ENCODE measurements at regions not wholly inside any gene's neighbourhood (a gene's known extent, or its start where the extent isn't known, plus 50 kb on each side); places are given as distances from the start of the nearest gene placed in this dataset.

DNA sequence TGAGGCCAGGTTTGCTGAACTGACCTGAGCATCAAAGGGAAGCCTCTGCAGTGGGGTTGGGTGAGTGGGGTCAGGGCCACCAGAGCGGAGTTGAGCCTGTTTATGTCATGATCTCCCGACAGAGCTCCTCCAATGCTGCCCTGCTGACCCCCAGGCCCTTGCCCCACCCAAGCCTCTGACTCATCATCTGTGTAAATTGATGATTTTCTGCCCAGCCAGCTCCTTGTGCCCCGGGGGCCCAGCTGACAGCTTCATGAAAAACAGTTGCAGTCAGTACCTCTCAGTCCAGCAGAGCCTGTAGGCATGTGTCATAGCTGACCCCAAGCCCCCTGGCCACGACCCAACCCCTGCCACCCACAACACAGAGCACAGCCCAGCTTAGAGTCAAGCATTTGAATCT is 134.9 kb downstream of the CCT6B start:
- Histone ChIP-seq H3K27ac (ENCODE audit: low read depth, low read length) (no peak overlapping the region), H3K27me3 (ENCODE audit: control insufficient read depth, insufficient read depth, low read length) (peaks cover 7% of the 10 kb centered on the region; the same call in 1 of the 2 replicates), H3K4me1 (ENCODE audit: control insufficient read depth, insufficient read depth, low read length) (peaks cover 13% of the 10 kb centered on the region), H3K36me3 (ENCODE audit: control insufficient read depth, insufficient read depth, low read length) (no peaks in the 10 kb centered on the region), H3K9me3 (ENCODE audit: control insufficient read depth, insufficient read depth, low read depth, low read length) (no peaks in the 10 kb centered on the region), H3K9ac (ENCODE audit: low read length) (no peak overlapping the region), H3K4me3 (ENCODE audit: low read depth, low read length) (no peak overlapping the region)

DNA sequence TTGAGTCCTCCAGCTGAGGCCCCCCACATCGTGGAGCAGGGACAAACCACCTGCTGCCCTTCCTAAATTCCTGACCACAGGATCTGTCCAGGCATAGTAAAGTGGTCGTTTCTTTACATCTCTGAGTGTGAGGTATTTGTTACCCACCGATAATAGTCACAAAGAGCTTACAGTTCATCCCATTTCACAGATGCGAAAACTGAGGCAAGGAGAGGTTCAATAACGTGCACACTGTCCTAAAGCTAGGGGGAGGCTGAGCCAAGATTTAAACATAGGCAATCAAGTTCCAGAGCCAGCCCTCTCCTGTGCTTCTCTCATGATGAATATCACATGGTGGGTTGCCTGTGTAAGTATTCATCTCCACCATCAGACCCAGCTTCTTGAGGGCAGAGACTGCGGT is 135.4 kb downstream of the CCT6B start:
- Histone ChIP-seq H3K4me3 (ENCODE audit: low read depth, low read length) (no peak overlapping the region), H3K27me3 (ENCODE audit: control insufficient read depth, insufficient read depth, low read length) (peaks cover 9% of the 10 kb centered on the region; the same call in 1 of the 2 replicates), H3K4me1 (ENCODE audit: control insufficient read depth, insufficient read depth, low read length) (peaks cover 18% of the 10 kb centered on the region), H3K9me3 (ENCODE audit: control insufficient read depth, insufficient read depth, low read depth, low read length) (no peaks in the 10 kb centered on the region), H3K9ac (ENCODE audit: low read length) (no peak overlapping the region), H3K36me3 (ENCODE audit: control insufficient read depth, insufficient read depth, low read length) (no peaks in the 10 kb centered on the region), H3K27ac (ENCODE audit: low read depth, low read length) (no peak overlapping the region)

DNA sequence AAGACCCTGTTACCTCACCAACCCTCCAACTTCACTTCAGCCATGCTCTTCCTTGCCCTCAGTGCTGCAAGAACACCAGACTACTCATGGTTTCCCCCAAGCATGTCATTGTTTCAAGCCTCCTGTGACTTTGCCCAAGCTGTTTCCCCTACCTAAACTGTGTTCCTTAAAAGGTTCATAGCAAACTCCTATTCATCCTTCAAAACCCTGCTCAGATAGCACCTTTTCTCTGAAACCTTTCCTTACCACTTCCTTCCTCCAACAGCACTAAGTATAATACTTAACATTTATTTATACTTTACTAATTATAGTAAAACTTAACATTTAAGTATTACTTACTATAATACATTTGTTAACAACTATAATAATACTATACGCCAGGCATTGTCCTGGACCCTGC is 136.2 kb downstream of the CCT6B start:
- Histone ChIP-seq H3K9ac (ENCODE audit: low read length) (no peak overlapping the region), H3K9me3 (ENCODE audit: control insufficient read depth, insufficient read depth, low read depth, low read length) (no peaks in the 10 kb centered on the region), H3K4me1 (ENCODE audit: control insufficient read depth, insufficient read depth, low read length) (peaks cover 26% of the 10 kb centered on the region), H3K36me3 (ENCODE audit: control insufficient read depth, insufficient read depth, low read length) (no peaks in the 10 kb centered on the region), H3K27me3 (ENCODE audit: control insufficient read depth, insufficient read depth, low read length) (peaks cover 13% of the 10 kb centered on the region; the same call in 1 of the 2 replicates), H3K27ac (ENCODE audit: low read depth, low read length) (no peak overlapping the region), H3K4me3 (ENCODE audit: low read depth, low read length) (no peak overlapping the region)

GRCh38 chr17:34823023-34823422 is 138.2 kb downstream of the CCT6B start:
- H3K27ac ChIP-seq (ENCODE audit: low read depth, low read length), result no peak overlapping the region
- peaks cover 15% of the 10 kb centered on the region; the same call in 1 of the 2 replicates for H3K27me3 ChIP-seq (ENCODE audit: control insufficient read depth, insufficient read depth, low read length)
- no peaks in the 10 kb centered on the region for H3K36me3 ChIP-seq (ENCODE audit: control insufficient read depth, insufficient read depth, low read length)
- no peaks in the 10 kb centered on the region for H3K9me3 ChIP-seq (ENCODE audit: control insufficient read depth, insufficient read depth, low read depth, low read length)
- peaks cover 31% of the 10 kb centered on the region for H3K4me1 ChIP-seq (ENCODE audit: control insufficient read depth, insufficient read depth, low read length)
- H3K4me3 ChIP-seq (ENCODE audit: low read depth, low read length), result no peak overlapping the region
- H3K9ac ChIP-seq (ENCODE audit: low read length), result no peak overlapping the region

GRCh38 chr17:34822007-34822739 is 139.1 kb downstream of the CCT6B start:
- Histone ChIP-seq H3K9ac (ENCODE audit: low read length) (no peak overlapping the region), H3K36me3 (ENCODE audit: control insufficient read depth, insufficient read depth, low read length) (no peaks in the 10 kb centered on the region), H3K9me3 (ENCODE audit: control insufficient read depth, insufficient read depth, low read depth, low read length) (no peaks in the 10 kb centered on the region), H3K27me3 (ENCODE audit: control insufficient read depth, insufficient read depth, low read length) (peaks cover 15% of the 10 kb centered on the region; the same call in 1 of the 2 replicates), H3K27ac (ENCODE audit: low read depth, low read length) (no peak overlapping the region), H3K4me3 (ENCODE audit: low read depth, low read length) (no peak overlapping the region), H3K4me1 (ENCODE audit: control insufficient read depth, insufficient read depth, low read length) (peaks cover 34% of the 10 kb centered on the region)

DNA sequence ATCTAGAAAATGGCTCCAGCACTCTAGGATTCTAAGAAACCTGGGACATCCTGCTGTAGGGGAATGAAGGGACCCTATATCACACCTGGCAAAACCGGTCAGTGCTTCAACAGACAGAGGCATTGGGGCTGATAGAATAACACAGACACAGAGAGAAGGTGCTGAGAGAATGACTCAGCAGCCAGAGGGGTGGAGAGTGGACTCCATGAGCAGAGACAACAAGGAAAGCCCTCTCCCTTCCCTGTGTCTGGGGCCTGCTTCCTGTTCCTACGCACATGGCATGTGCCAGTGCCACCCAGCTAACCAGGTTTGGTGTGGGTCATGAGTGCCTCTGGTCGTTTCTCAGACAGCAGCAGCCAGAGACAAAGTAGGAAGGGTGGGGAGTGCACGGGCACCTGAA is 140.3 kb downstream of the CCT6B start:
- no peak overlapping the region for H3K4me3 ChIP-seq (ENCODE audit: low read depth, low read length)
- no peaks in the 10 kb centered on the region for H3K9me3 ChIP-seq (ENCODE audit: control insufficient read depth, insufficient read depth, low read depth, low read length)
- peak overlapping the region; percentile 34 for H3K9ac ChIP-seq (ENCODE audit: low read length)
- H3K27me3 ChIP-seq (ENCODE audit: control insufficient read depth, insufficient read depth, low read length), result peaks cover 15% of the 10 kb centered on the region; the same call in 1 of the 2 replicates
- no peaks in the 10 kb centered on the region for H3K36me3 ChIP-seq (ENCODE audit: control insufficient read depth, insufficient read depth, low read length)
- H3K4me1 ChIP-seq (ENCODE audit: control insufficient read depth, insufficient read depth, low read length), result peaks cover 47% of the 10 kb centered on the region
- no peak overlapping the region for H3K27ac ChIP-seq (ENCODE audit: low read depth, low read length)

DNA sequence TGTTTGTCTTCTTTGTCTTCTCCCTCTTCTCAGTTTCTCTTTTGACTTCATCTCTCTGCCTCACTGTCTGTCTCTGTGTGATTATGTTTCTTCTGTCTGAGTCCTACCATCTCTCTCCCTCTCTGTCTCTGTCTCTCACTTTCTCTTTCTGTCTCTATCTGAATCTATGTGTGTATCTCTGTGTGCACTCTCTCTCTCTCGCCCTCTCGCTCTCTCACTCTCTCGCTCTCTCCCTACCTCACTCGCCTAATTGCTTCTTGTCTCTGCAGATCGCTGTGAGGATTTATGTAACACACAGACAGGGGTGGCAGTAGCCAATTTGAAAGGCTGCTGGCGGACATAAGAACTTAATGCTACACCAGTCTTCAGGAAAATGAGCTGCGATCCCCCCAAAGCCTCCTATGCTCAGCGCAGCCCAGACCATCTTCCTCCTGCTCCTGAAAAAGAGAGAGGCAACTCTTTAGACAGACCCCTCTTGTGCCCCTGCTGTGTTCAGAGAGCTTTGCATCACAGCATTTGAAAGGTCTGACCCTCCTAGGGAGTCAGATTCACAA is 140.9 kb downstream of the CCT6B start:
- H3K4me3 ChIP-seq (ENCODE audit: low read depth, low read length), result peak overlapping the region; percentile 26; the same call in 1 of the 2 replicates
- H3K9ac ChIP-seq (ENCODE audit: low read length), result no peak overlapping the region
- no peaks in the 10 kb centered on the region for H3K36me3 ChIP-seq (ENCODE audit: control insufficient read depth, insufficient read depth, low read length)
- no peak overlapping the region for H3K27ac ChIP-seq (ENCODE audit: low read depth, low read length)
- H3K27me3 ChIP-seq (ENCODE audit: control insufficient read depth, insufficient read depth, low read length), result peaks cover 15% of the 10 kb centered on the region; the same call in 1 of the 2 replicates
- H3K9me3 ChIP-seq (ENCODE audit: control insufficient read depth, insufficient read depth, low read depth, low read length), result no peaks in the 10 kb centered on the region
- peaks cover 53% of the 10 kb centered on the region for H3K4me1 ChIP-seq (ENCODE audit: control insufficient read depth, insufficient read depth, low read length)

DNA sequence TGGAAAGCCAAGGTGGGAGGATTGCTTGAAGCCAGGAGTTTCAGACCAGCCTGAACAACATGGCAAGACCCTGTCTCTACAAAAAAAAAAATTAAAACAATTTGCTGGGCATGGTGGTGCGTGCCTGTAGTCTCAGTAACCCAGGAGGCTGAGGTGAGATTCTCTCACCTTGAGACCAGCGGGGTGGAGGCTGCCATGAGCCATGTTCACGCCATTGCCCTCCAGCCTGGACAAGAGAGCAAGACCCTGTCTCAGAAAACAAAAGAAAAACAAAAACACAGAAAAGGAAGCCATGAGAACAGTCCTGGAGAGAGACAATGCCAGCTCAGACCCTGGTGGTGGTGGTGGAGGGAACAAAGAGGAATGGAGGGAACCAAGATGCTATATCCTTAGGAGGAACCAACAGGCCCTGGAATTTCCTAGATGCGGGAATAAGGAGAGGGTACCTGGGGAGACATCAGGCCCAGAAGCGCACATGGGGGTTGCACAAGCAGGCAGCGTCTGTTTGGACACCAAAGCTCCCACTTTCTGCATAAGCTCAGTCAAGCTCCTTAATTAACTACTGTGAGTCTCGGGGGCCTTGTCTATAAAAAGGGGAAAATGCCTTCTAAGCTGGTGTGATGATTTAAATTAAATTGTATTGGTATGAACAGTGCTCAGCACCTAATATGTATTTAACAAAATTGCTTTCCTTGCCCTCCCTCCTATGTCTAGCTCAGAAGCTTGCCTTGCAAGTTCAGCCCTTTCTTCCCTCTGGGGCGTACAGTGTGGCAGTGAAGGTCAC is 143.8 kb downstream of the CCT6B start:
- Histone ChIP-seq H3K27ac (ENCODE audit: low read depth, low read length) (no peak overlapping the region), H3K27me3 (ENCODE audit: control insufficient read depth, insufficient read depth, low read length) (peaks cover 15% of the 10 kb centered on the region; the same call in 1 of the 2 replicates), H3K9me3 (ENCODE audit: control insufficient read depth, insufficient read depth, low read depth, low read length) (no peaks in the 10 kb centered on the region), H3K9ac (ENCODE audit: low read length) (no peak overlapping the region), H3K36me3 (ENCODE audit: control insufficient read depth, insufficient read depth, low read length) (no peaks in the 10 kb centered on the region), H3K4me1 (ENCODE audit: control insufficient read depth, insufficient read depth, low read length) (peaks cover 57% of the 10 kb centered on the region), H3K4me3 (ENCODE audit: low read depth, low read length) (no peak overlapping the region)

DNA sequence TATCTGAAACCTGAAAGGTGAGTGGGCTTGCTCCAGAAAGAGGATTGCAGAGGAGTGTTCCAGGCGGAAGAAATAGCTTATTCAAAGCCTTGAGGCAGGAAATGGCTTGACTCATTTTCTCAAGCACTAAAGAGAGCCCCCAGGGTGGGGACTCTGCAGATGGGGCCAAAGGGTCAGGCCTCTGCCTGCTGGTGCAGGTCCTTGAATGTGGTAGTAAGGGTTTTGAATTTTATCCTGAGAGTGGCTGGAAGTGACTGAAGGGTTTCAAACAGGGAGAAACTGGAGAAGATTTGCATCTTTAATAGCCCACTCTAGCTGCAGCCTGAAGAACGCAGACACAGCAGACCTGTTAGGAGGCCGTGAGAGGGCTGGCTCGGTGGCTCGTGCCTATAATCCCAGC is 144.4 kb downstream of the CCT6B start:
- Histone ChIP-seq H3K4me1 (ENCODE audit: control insufficient read depth, insufficient read depth, low read length) (peaks cover 51% of the 10 kb centered on the region), H3K36me3 (ENCODE audit: control insufficient read depth, insufficient read depth, low read length) (no peaks in the 10 kb centered on the region), H3K4me3 (ENCODE audit: low read depth, low read length) (no peak overlapping the region), H3K27me3 (ENCODE audit: control insufficient read depth, insufficient read depth, low read length) (peaks cover 13% of the 10 kb centered on the region; the same call in 1 of the 2 replicates), H3K9ac (ENCODE audit: low read length) (no peak overlapping the region), H3K27ac (ENCODE audit: low read depth, low read length) (no peak overlapping the region), H3K9me3 (ENCODE audit: control insufficient read depth, insufficient read depth, low read depth, low read length) (no peaks in the 10 kb centered on the region)

- H3K4me1 ChIP-seq (ENCODE audit: control insufficient read depth, insufficient read depth, low read length), result peaks cover 31% of the 10 kb centered on the region
- H3K36me3 ChIP-seq (ENCODE audit: control insufficient read depth, insufficient read depth, low read length), result no peaks in the 10 kb centered on the region
- no peaks in the 10 kb centered on the region for H3K9me3 ChIP-seq (ENCODE audit: control insufficient read depth, insufficient read depth, low read depth, low read length)
- peaks cover 3% of the 10 kb centered on the region; the same call in 1 of the 2 replicates for H3K27me3 ChIP-seq (ENCODE audit: control insufficient read depth, insufficient read depth, low read length)
- no peak overlapping the region for H3K27ac ChIP-seq (ENCODE audit: low read depth, low read length)
- no peak overlapping the region for H3K4me3 ChIP-seq (ENCODE audit: low read depth, low read length)
- no peak overlapping the region for H3K9ac ChIP-seq (ENCODE audit: low read length)
Measured at GRCh38 chr17:34813290-34813689, 148.0 kb downstream of the CCT6B start.

GRCh38 chr17:34811561-34811960 is 149.7 kb downstream of the CCT6B start:
- H3K36me3 ChIP-seq (ENCODE audit: control insufficient read depth, insufficient read depth, low read length), result no peaks in the 10 kb centered on the region
- H3K9me3 ChIP-seq (ENCODE audit: control insufficient read depth, insufficient read depth, low read depth, low read length), result no peaks in the 10 kb centered on the region
- H3K27ac ChIP-seq (ENCODE audit: low read depth, low read length), result no peak overlapping the region
- H3K4me3 ChIP-seq (ENCODE audit: low read depth, low read length), result no peak overlapping the region
- H3K4me1 ChIP-seq (ENCODE audit: control insufficient read depth, insufficient read depth, low read length), result peaks cover 19% of the 10 kb centered on the region
- peaks cover 12% of the 10 kb centered on the region; the same call in 1 of the 2 replicates for H3K27me3 ChIP-seq (ENCODE audit: control insufficient read depth, insufficient read depth, low read length)
- no peak overlapping the region for H3K9ac ChIP-seq (ENCODE audit: low read length)
